Neural progenitor cell (in vitro differentiated cells): ENCODE measurements at regions not wholly inside any gene's neighbourhood (a gene's known extent, or its start where the extent isn't known, plus 50 kb on each side); places are given as distances from the start of the nearest gene placed in this dataset.

Experiments used
- DNase-seq: peaks from one replicate; pipeline ENCODE4 v3.0.0-alpha.2; 2016; ENCODE audit warnings: low spot score
- H2AFZ ChIP-seq: fragments of 200-600 bp; sonication (generic); replicated peaks from 2 replicates; pipeline ENCODE4 v1.6.1; 2016; ENCODE audit warnings: antibody characterized with exemption
- H3F3A ChIP-seq: fragments of 200-600 bp; sonication (generic); 2 replicates; pipeline ENCODE4 v1.6.1; 2016; ENCODE audit warnings: antibody characterized with exemption, low read depth
- H3K27ac ChIP-seq: fragments of 200-600 bp; sonication (generic); 2 replicates; pipeline ENCODE4 v1.5.1; 2016; ENCODE audit warnings: mild to moderate bottlenecking
- H3K27me3 ChIP-seq: fragments of 200-600 bp; sonication (generic); 2 replicates; pipeline ENCODE4 v1.6.1; 2016; ENCODE audit warnings: mild to moderate bottlenecking, moderate library complexity
- H3K36me3 ChIP-seq: fragments of 200-600 bp; sonication (generic); 2 replicates; pipeline ENCODE4 v1.5.1; 2016
- H3K4me1 ChIP-seq: fragments of 200-600 bp; sonication (generic); 2 replicates; pipeline ENCODE4 v1.6.1; 2016; ENCODE audit warnings: mixed run types
- H3K4me2 ChIP-seq: fragments of 200-600 bp; sonication (generic); 2 replicates; pipeline ENCODE4 v1.6.1; 2016
- H3K4me3 ChIP-seq: fragments of 200-600 bp; sonication (generic); 2 replicates; pipeline ENCODE4 v1.5.1; 2016
- H3K79me2 ChIP-seq: fragments of 200-600 bp; sonication (generic); 2 replicates; pipeline ENCODE4 v1.6.1; 2016; ENCODE audit warnings: low read depth
- H3K9ac ChIP-seq: fragments of 200-600 bp; sonication (generic); 2 replicates; pipeline ENCODE4 v1.6.1; 2016
- H3K9me3 ChIP-seq: fragments of 200-600 bp; sonication (generic); 2 replicates; pipeline ENCODE4 v1.5.1; 2016; ENCODE audit warnings: low read depth
- H4K20me1 ChIP-seq: fragments of 200-600 bp; sonication (generic); 2 replicates; pipeline ENCODE4 v1.6.1; 2016; ENCODE audit warnings: low read depth
- H3K27ac Mint-ChIP-seq: 3 replicates; pipeline ENCODE4 v1.8.0; 2021; ENCODE audit warnings: mixed read lengths
- H3K27me3 Mint-ChIP-seq: 2 replicates; pipeline ENCODE4 v1.8.0; 2022; ENCODE audit warnings: low read depth, mild to moderate bottlenecking, inconsistent platforms, moderate library complexity, mixed read lengths; ENCODE audit not compliant: insufficient read depth
- H3K36me3 Mint-ChIP-seq: 3 replicates; pipeline ENCODE4 v1.8.0; 2021; ENCODE audit warnings: mixed read lengths
- H3K4me1 Mint-ChIP-seq: 3 replicates; pipeline ENCODE4 v1.8.0; 2021; ENCODE audit warnings: mixed read lengths
- H3K4me3 Mint-ChIP-seq: 3 replicates; pipeline ENCODE4 v1.8.0; 2021; ENCODE audit warnings: mild to moderate bottlenecking, moderate library complexity, mixed read lengths
- H3K9me3 Mint-ChIP-seq: 3 replicates; pipeline ENCODE4 v1.8.0; 2020; ENCODE audit warnings: mixed read lengths
- CTCF ChIP-seq: fragments of 200-600 bp; sonication (generic); IDR thresholded peaks from 2 replicates; pipeline ENCODE4 v1.5.1; 2017; ENCODE audit warnings: antibody characterized with exemption, mild to moderate bottlenecking
- EZH2 ChIP-seq: fragments of 200-600 bp; sonication (generic); IDR thresholded peaks from 2 replicates; pipeline ENCODE4 v1.6.1; 2017; ENCODE audit warnings: antibody characterized with exemption, mild to moderate bottlenecking, moderate library complexity
- EZH2phosphoT487 ChIP-seq: fragments of 200-600 bp; sonication (generic); IDR thresholded peaks from 2 replicates; pipeline ENCODE4 v1.6.1; 2017; ENCODE audit warnings: antibody characterized with exemption

DNA sequence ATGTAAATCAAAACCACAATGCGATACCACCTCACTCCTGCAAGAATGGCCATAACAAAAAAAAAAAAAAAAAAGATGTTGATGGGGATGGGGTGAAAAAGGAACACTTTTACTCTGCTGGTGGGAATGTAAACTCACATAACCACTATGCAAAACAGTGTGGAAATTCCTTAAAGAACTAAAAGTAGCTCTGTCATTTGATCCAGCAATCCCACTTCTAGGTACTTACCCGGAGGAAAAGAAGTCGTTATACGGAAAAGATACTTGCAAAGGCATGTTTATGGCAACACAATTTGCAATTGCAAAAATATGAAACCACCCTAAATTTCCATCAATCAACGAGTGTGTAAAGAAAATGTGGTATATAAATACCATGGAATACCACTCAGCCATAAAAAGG lies 205.0 kb downstream of the TENT4A start:
- no peak for DNase-seq
- no peak overlapping the region for H3K4me2 ChIP-seq
- no peaks in the 10 kb centered on the region for H3K36me3 ChIP-seq
- H3K4me3 Mint-ChIP-seq: no peak overlapping the region
- no peaks in the 10 kb centered on the region for H3K4me1 ChIP-seq
- H3K27ac Mint-ChIP-seq: no peak overlapping the region
- H3K4me3 ChIP-seq: no peak overlapping the region
- H3K9me3 Mint-ChIP-seq: peaks cover 13% of the 10 kb centered on the region
- no peak overlapping the region for H2AFZ ChIP-seq
- H3F3A ChIP-seq: no peaks in the 10 kb centered on the region
- no peaks in the 10 kb centered on the region for H3K4me1 Mint-ChIP-seq
- H3K27me3 ChIP-seq: no peaks in the 10 kb centered on the region
- no peaks in the 10 kb centered on the region for H3K9me3 ChIP-seq
- no peaks in the 10 kb centered on the region for H3K36me3 Mint-ChIP-seq
- H3K9ac ChIP-seq: no peak overlapping the region
- H3K27me3 Mint-ChIP-seq: peaks cover 4% of the 10 kb centered on the region
- no peaks in the 10 kb centered on the region for H3K79me2 ChIP-seq
- no peaks in the 10 kb centered on the region for H4K20me1 ChIP-seq
- H3K27ac ChIP-seq: no peak overlapping the region
- TF ChIP-seq EZH2 (no peak), CTCF (no peak), EZH2phosphoT487 (no peak)

DNA sequence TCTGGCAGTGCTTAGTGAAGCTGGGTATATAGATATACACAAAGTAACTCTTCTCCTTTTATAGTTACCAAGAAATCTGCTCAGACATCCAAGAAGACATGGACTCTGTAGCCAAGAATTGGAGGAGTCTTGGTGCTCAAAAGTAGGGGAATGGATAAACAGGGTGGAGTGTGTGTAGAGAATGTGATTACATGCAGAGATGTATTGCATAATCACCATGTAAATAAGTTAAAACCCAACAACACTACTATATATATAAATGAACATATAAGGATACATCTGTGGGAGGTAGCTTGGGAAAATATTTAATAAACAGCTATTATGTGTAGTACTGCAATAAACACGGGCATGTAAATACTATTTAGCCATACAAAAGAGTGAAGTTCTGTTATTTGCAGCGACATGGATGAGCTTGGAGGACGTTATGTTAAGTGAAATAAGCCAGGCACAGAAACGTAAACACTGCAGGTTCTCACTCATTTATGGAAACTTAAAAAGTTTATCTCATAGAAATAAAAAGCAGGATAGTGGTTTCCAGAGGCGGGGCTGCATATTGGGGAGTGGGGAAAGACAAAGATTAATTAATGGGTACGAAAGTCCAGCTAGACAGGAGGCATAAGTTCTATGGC lies 207.5 kb downstream of the TENT4A start:
- Mint-ChIP-seq H3K9me3 (peaks cover 13% of the 10 kb centered on the region), H3K27me3 (peaks cover 4% of the 10 kb centered on the region), H3K4me3 (no peak overlapping the region), H3K36me3 (no peaks in the 10 kb centered on the region), H3K27ac (no peak overlapping the region), H3K4me1 (no peaks in the 10 kb centered on the region)
- Histone ChIP-seq H3K9ac (no peak overlapping the region), H3K27ac (no peak overlapping the region), H3K27me3 (no peaks in the 10 kb centered on the region), H3K4me2 (no peak overlapping the region), H3K4me3 (no peak overlapping the region), H3K36me3 (no peaks in the 10 kb centered on the region), H3K4me1 (no peaks in the 10 kb centered on the region), H3K9me3 (no peaks in the 10 kb centered on the region), H4K20me1 (no peaks in the 10 kb centered on the region), H3F3A (no peaks in the 10 kb centered on the region), H2AFZ (no peak overlapping the region), H3K79me2 (no peaks in the 10 kb centered on the region)
- DNase-seq: no peak
- no peak for TF ChIP-seq CTCF
- no peak for TF ChIP-seq EZH2
- TF ChIP-seq EZH2phosphoT487: no peak

DNA sequence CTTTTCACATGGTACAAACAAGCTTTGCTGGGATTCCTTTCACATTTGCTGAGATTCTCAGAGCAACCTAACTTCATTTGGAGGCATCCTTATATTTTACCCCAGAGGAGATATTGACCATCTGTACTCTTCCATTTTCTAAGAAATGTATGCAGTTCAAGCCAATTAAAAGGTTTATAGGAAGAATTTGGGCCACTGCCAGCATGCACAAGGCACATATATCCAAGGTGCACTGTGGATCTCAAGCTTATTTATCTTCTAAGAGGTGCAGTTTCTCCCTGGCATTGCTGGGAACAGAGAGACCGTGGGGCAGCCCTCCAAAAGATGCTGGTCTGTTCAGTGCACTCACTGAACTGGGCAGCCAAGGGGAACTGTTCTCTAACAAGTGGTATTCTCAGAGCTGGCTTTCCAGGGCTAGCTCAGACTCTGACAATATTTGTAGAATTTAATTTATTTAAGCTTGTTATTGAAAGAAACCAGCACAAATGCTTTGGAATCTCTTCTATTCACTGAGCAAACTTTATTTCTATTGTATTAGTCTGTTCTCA lies 213.3 kb downstream of the TENT4A start:
- no peaks in the 10 kb centered on the region for H3K27me3 ChIP-seq
- DNase-seq: no peak
- no peak overlapping the region for H3K4me3 Mint-ChIP-seq
- H3K36me3 Mint-ChIP-seq: no peaks in the 10 kb centered on the region
- no peaks in the 10 kb centered on the region for H3K27me3 Mint-ChIP-seq
- H3K4me2 ChIP-seq: no peak overlapping the region
- no peaks in the 10 kb centered on the region for H4K20me1 ChIP-seq
- no peaks in the 10 kb centered on the region for H3K4me1 ChIP-seq
- no peak overlapping the region for H3K9ac ChIP-seq
- no peaks in the 10 kb centered on the region for H3K9me3 ChIP-seq
- no peak overlapping the region for H3K27ac Mint-ChIP-seq
- peaks cover 8% of the 10 kb centered on the region for H3K9me3 Mint-ChIP-seq
- H3K4me1 Mint-ChIP-seq: no peaks in the 10 kb centered on the region
- no peak overlapping the region for H3K4me3 ChIP-seq
- H3F3A ChIP-seq: no peaks in the 10 kb centered on the region
- H3K36me3 ChIP-seq: no peaks in the 10 kb centered on the region
- TF ChIP-seq EZH2 (no peak), CTCF (no peak), EZH2phosphoT487 (no peak)
- H3K27ac ChIP-seq: no peak overlapping the region
- H3K79me2 ChIP-seq: no peaks in the 10 kb centered on the region
- no peak overlapping the region for H2AFZ ChIP-seq
